ENCODE measurements at regions not wholly inside any gene's neighbourhood (a gene's known extent, or its start where the extent isn't known, plus 50 kb on each side); places are given as distances from the start of the nearest gene placed in this dataset.

DNA sequence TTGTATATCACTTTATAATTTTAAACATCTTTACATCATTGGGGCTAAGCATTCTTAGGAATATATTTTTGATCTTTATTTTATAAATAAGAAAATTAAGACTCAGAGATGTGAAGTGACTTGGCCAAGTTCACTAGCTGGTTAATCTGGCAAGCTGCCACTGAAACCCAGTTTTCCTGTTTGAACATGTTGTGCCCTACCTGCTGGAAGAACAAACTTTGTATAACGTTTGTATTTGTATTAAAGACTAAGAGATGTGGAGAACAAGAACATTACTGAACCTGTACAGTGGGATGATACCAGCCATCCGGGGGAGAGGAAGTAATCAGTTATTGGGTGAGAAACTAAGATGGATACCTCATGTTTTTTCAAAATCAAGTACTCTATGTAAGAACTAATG is 77.2 kb upstream of the SIPA1L2 start:
- Histone ChIP-seq H3K9me2 (replicated peaks; ENCODE audit: low read length) (no peaks in the 10 kb centered on the region), H3K4me2 (ENCODE audit: low read length) (no peak overlapping the region), H3K4me3 (ENCODE audit: low read length) (no peak overlapping the region), H3K79me2 (ENCODE audit: low read length) (no peaks in the 10 kb centered on the region), H3K9me3 (ENCODE audit: low read length) (no peaks in the 10 kb centered on the region), H3F3A (ENCODE audit: low read length, unreplicated experiment) (peaks cover 5% of the 10 kb centered on the region), H2AFZ (ENCODE audit: low read length) (no peak overlapping the region), H3K9ac (ENCODE audit: low read length) (no peak overlapping the region), H3K27me3 (ENCODE audit: low read length) (no peaks in the 10 kb centered on the region), H4K20me1 (ENCODE audit: low read length) (no peaks in the 10 kb centered on the region), H3K4me1 (ENCODE audit: insufficient read depth, low read length) (peaks cover 31% of the 10 kb centered on the region), H3K36me3 (ENCODE audit: low read depth, low read length) (no peaks in the 10 kb centered on the region), H3K27ac (ENCODE audit: low read length) (no peak overlapping the region)
- DNase-seq (peak; percentile 24), ATAC-seq (no peak)
- no TSS peak for BruUV-seq (replicated peaks)
- intact Hi-C loops (cut with micrococcal nuclease), result no loop called here
- ChIA-PET CTCF (no interaction called here), POLR2A (ENCODE audit: unreplicated experiment) (no interaction called here)
- TF ChIP-seq EZH2phosphoT487 (IDR thresholded peaks at IDR 0.05; ENCODE audit: borderline replicate concordance, low read length), result no peak
- TF ChIP-seq EZH2 (IDR thresholded peaks at IDR 0.05; ENCODE audit: low read length, unreplicated experiment), result no peak
- TF ChIP-seq, protein P1, sequence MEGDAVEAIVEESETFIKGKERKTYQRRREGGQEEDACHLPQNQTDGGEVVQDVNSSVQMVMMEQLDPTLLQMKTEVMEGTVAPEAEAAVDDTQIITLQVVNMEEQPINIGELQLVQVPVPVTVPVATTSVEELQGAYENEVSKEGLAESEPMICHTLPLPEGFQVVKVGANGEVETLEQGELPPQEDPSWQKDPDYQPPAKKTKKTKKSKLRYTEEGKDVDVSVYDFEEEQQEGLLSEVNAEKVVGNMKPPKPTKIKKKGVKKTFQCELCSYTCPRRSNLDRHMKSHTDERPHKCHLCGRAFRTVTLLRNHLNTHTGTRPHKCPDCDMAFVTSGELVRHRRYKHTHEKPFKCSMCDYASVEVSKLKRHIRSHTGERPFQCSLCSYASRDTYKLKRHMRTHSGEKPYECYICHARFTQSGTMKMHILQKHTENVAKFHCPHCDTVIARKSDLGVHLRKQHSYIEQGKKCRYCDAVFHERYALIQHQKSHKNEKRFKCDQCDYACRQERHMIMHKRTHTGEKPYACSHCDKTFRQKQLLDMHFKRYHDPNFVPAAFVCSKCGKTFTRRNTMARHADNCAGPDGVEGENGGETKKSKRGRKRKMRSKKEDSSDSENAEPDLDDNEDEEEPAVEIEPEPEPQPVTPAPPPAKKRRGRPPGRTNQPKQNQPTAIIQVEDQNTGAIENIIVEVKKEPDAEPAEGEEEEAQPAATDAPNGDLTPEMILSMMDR (conservative IDR thresholded peaks at IDR 0.05; ENCODE audit: low read depth, low read length), result no peak

DNA sequence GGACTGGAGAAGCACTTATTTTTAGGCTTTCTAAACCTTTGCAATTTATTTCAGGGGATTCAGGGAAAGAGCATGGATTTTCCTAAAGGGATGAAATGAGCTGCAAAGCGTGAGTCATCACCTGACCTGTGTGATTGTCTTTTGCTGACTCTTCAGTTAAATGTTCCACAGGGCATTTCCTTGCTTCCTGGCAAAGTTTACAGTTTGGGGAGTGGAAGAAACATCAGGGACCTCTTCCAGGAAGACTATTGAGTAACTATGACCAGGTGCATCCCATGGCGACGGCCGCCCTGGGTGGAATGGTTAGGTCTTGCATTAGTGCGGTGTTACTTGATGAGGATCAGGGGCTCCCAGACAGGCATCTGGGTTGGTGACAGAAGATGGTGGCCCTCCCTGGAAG is 79.5 kb upstream of the SIPA1L2 start:
- TF ChIP-seq, protein P1 (conservative IDR thresholded peaks at IDR 0.05; ENCODE audit: low read depth, low read length), result no peak
- TF ChIP-seq EZH2phosphoT487 (IDR thresholded peaks at IDR 0.05; ENCODE audit: borderline replicate concordance, low read length), result no peak
- TF ChIP-seq EZH2 (IDR thresholded peaks at IDR 0.05; ENCODE audit: low read length, unreplicated experiment), result no peak
- peak; percentile 66 for ATAC-seq
- Histone ChIP-seq H2AFZ (ENCODE audit: low read length) (peak overlapping the region; percentile 32; the same call in 1 of the 2 replicates), H3K9ac (ENCODE audit: low read length) (no peak overlapping the region), H3F3A (ENCODE audit: low read length, unreplicated experiment) (peaks cover 2% of the 10 kb centered on the region), H3K4me2 (ENCODE audit: low read length) (peak overlapping the region; percentile 9; the same call in 1 of the 2 replicates), H3K36me3 (ENCODE audit: low read depth, low read length) (no peaks in the 10 kb centered on the region), H3K27ac (ENCODE audit: low read length) (peak overlapping the region; percentile 2; the same call in 1 of the 2 replicates), H3K9me3 (ENCODE audit: low read length) (no peaks in the 10 kb centered on the region), H3K79me2 (ENCODE audit: low read length) (no peaks in the 10 kb centered on the region), H3K9me2 (replicated peaks; ENCODE audit: low read length) (no peaks in the 10 kb centered on the region), H3K4me3 (ENCODE audit: low read length) (no peak overlapping the region), H3K27me3 (ENCODE audit: low read length) (no peaks in the 10 kb centered on the region), H3K4me1 (ENCODE audit: insufficient read depth, low read length) (peaks cover 26% of the 10 kb centered on the region), H4K20me1 (ENCODE audit: low read length) (no peaks in the 10 kb centered on the region)
- ChIA-PET CTCF (no interaction called here), POLR2A (ENCODE audit: unreplicated experiment) (no interaction called here)
- intact Hi-C loops (cut with micrococcal nuclease), result no loop called here
- no TSS peak for BruUV-seq (replicated peaks)
- DNase-seq, result peak; percentile 88

DNA sequence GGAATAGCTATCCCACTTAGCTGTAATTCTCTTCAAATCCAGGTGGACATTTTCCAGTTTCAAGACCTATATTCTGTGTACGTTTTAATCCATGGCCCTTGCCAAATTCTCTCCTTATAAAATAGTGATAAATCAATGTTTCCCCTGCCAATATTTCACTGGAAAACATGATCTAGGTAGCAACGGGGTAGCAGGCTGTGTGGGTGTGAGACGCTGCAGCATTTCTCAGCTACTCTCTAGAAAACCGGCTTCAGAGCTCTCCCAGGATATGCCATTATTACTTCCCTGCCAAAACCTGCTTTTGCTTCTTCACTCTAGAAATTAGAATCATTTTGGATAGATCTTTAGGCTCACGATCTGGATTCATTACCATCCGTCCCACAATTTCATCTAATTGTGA is 82.1 kb upstream of the SIPA1L2 start:
- intact Hi-C loops (cut with micrococcal nuclease), result no loop called here

More for the DNA sequence above, 82.1 kb upstream of the SIPA1L2 start:
- ATAC-seq, result no peak
- Histone ChIP-seq H3K27me3 (ENCODE audit: low read length) (no peaks in the 10 kb centered on the region), H3K79me2 (ENCODE audit: low read length) (no peaks in the 10 kb centered on the region), H4K20me1 (ENCODE audit: low read length) (no peaks in the 10 kb centered on the region), H3K4me1 (ENCODE audit: insufficient read depth, low read length) (peaks cover 11% of the 10 kb centered on the region), H3K4me3 (ENCODE audit: low read length) (no peak overlapping the region), H3F3A (ENCODE audit: low read length, unreplicated experiment) (no peaks in the 10 kb centered on the region), H3K36me3 (ENCODE audit: low read depth, low read length) (no peaks in the 10 kb centered on the region), H3K4me2 (ENCODE audit: low read length) (no peak overlapping the region), H3K9ac (ENCODE audit: low read length) (no peak overlapping the region), H3K9me3 (ENCODE audit: low read length) (no peaks in the 10 kb centered on the region), H3K27ac (ENCODE audit: low read length) (no peak overlapping the region), H3K9me2 (replicated peaks; ENCODE audit: low read length) (no peaks in the 10 kb centered on the region), H2AFZ (ENCODE audit: low read length) (no peak overlapping the region)
- no peak for DNase-seq
- ChIA-PET POLR2A (ENCODE audit: unreplicated experiment) (no interaction called here), CTCF (interaction anchor here (0.6 kb wide), 1 partner anchor 67 kb away, joined by 6 read pairs; no protein-coding TSS in a partner anchor)
- no TSS peak for BruUV-seq (replicated peaks)
- TF ChIP-seq, protein P1 (conservative IDR thresholded peaks at IDR 0.05; ENCODE audit: low read depth, low read length), result no peak
